ENCODE measurements at regions not wholly inside any gene's neighbourhood (a gene's known extent, or its start where the extent isn't known, plus 50 kb on each side); places are given as distances from the start of the nearest gene placed in this dataset.

DNA sequence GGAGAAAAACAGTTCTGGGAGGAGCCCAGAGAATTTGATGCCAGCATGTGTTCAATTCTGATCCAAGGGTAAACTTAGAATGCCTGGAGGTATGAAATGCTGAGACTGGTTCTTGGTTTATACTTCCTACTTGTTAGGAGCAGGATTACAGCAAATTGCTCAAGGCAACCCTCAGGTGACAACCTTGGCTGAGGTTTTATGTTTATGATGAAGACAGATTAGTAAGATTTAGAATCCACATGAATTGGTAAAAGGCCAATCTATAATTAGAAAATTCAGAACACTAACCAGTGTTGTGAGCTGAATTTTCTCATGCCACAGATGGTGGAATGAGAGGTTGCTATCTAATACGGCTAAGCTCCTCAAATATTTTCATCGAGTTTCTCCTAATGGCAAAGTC, 235.3 kb upstream of the NRIP1 start:
- Mint-ChIP-seq H3K27me3 (no peaks in the 10 kb centered on the region), H3K4me1 (peaks cover 10% of the 10 kb centered on the region), H3K9me3 (peaks cover 14% of the 10 kb centered on the region), H3K36me3 (ENCODE audit: low read depth) (no peaks in the 10 kb centered on the region), H3K4me3 (no peak overlapping the region), H3K27ac (no peak overlapping the region)
- intact Hi-C loops (cut with micrococcal nuclease), result no loop called here
- POLR2A ChIA-PET, result no interaction called here
- DNase-seq (no peak), ATAC-seq (ENCODE audit: low read depth) (no peak)
- CTCF ChIA-PET, result no interaction called here
- TF ChIP-seq CTCF (IDR thresholded peaks at IDR 0.05), result no peak

DNA sequence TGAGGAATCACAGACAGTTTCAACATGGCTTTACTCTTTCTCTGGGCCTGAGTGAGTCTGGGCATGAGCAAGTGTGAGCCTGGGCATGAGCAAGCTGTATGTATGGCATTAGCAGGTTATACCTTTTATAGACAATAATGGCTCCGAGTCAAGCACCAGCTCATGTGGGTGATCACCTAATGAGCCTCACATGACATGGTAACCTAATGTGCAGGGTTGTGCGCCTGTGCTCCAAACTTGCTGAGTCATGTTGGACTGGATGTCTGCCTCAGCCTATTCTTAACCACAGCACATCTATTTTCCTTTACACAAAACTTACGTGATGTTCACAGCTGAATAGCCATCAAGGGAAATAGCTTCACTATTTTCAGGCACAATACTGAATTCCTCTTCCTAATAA, 236.2 kb upstream of the NRIP1 start:
- intact Hi-C loops (cut with micrococcal nuclease), result no loop called here
- CTCF ChIA-PET, result no interaction called here
- Mint-ChIP-seq H3K4me3 (no peak overlapping the region), H3K9me3 (peaks cover 14% of the 10 kb centered on the region), H3K36me3 (ENCODE audit: low read depth) (no peaks in the 10 kb centered on the region), H3K27ac (no peak overlapping the region), H3K27me3 (peaks cover 2% of the 10 kb centered on the region), H3K4me1 (peaks cover 8% of the 10 kb centered on the region)
- no peak for ATAC-seq (ENCODE audit: low read depth)
- POLR2A ChIA-PET, result no interaction called here
- DNase-seq, result no peak
- no peak for TF ChIP-seq CTCF (IDR thresholded peaks at IDR 0.05)

DNA sequence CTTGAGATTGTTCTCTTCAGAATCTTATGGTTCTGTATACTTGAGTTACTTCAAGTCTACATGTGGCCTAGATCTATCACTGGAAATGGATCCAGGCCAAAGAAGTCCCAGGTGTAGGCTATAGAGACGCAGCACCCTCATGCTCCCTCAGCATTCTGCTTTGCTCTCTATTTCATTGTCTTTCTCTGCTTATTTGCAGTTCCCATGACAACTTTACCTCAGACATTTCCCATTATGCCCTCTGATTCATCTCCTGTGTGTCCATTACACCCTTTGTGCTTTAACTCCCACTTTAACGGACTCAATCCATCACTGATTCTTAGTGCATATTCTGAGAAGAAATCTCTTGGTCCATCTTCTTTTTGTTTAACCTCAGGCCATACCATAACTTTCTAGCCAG, 236.9 kb upstream of the NRIP1 start:
- ChIA-PET POLR2A (no interaction called here), CTCF (no interaction called here)
- intact Hi-C loops (cut with micrococcal nuclease), result no loop called here
- TF ChIP-seq CTCF (IDR thresholded peaks at IDR 0.05), result no peak
- Mint-ChIP-seq H3K36me3 (ENCODE audit: low read depth) (no peaks in the 10 kb centered on the region), H3K27me3 (peaks cover 2% of the 10 kb centered on the region), H3K4me3 (no peak overlapping the region), H3K4me1 (peaks cover 8% of the 10 kb centered on the region), H3K27ac (no peak overlapping the region), H3K9me3 (peaks cover 14% of the 10 kb centered on the region)
- ATAC-seq (ENCODE audit: low read depth) (no peak), DNase-seq (no peak)

- POLR2A ChIA-PET, result no interaction called here
- intact Hi-C loops (cut with micrococcal nuclease), result no loop called here
- DNase-seq, result no peak
- ATAC-seq (ENCODE audit: low read depth), result no peak
- Mint-ChIP-seq H3K4me1 (no peaks in the 10 kb centered on the region), H3K27ac (no peak overlapping the region), H3K27me3 (peaks cover 2% of the 10 kb centered on the region), H3K36me3 (ENCODE audit: low read depth) (no peaks in the 10 kb centered on the region), H3K4me3 (no peak overlapping the region), H3K9me3 (peaks cover 8% of the 10 kb centered on the region)
- CTCF ChIA-PET, result no interaction called here
- TF ChIP-seq CTCF (IDR thresholded peaks at IDR 0.05), result no peak
Measured at GRCh38 chr21:15306271-15306670, 241.5 kb upstream of the NRIP1 start.

DNA sequence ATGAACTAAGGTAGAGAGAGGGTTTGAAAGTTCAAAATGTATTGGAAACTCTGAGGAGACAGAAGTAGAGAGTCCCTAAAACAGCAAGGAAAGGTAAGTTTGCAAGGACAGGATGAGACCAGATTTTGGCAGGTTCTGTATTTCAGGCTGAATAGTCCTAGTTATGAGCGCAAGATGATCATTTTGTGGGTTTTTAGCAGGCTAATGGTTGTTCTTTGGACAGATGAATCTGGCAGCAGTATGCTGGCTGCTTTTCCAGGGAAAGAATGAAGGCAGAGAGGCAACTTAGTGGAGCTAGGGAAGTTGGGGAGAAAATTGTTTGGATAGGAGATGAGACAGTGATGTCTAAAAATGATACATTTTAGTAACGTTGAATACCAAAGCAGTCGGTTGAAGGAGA, 243.5 kb upstream of the NRIP1 start:
- Mint-ChIP-seq H3K27ac (no peak overlapping the region), H3K4me1 (no peaks in the 10 kb centered on the region), H3K27me3 (peaks cover 5% of the 10 kb centered on the region), H3K9me3 (no peaks in the 10 kb centered on the region), H3K4me3 (no peak overlapping the region), H3K36me3 (ENCODE audit: low read depth) (no peaks in the 10 kb centered on the region)
- POLR2A ChIA-PET, result no interaction called here
- TF ChIP-seq CTCF (IDR thresholded peaks at IDR 0.05), result no peak
- no peak for ATAC-seq (ENCODE audit: low read depth)
- CTCF ChIA-PET, result no interaction called here
- intact Hi-C loops (cut with micrococcal nuclease), result no loop called here
- no peak for DNase-seq

Measured in activated B cell treated with CpG ODN at 0.5 μM for 24 hours (primary cell).